Heart right ventricle (tissue), 16 donors: ENCODE measurements at regions not wholly inside any gene's neighbourhood (a gene's known extent, or its start where the extent isn't known, plus 50 kb on each side); places are given as distances from the start of the nearest gene placed in this dataset.

Source experiments
- ATAC-seq, 8 donors: fragments of 200-7000 bp; cut with Tn5 transposase; one replicate each; pipeline ENCODE4 v1.9.1; 2020; ENCODE audit warnings: mild to moderate bottlenecking in 8 of 8, moderate library complexity in 8 of 8, moderate number of reproducible peaks in 1 of 8
- DNase-seq, 2 donors: peaks; one replicate each; pipeline ENCODE4 v3.0.0-alpha.2; 2020
- H3K27ac ChIP-seq, 10 donors: fragments of 200-600 bp; sonication (generic) in 2 of 10; one replicate each; pipeline versions ENCODE4 v1.5.0 to v1.8.0; 2020 to 2022; ENCODE audit warnings: mild to moderate bottlenecking in 3 of 10
- H3K27me3 ChIP-seq, 7 donors: fragments of 200-600 bp; one replicate each; pipeline ENCODE4 v1.8.0; 2021 to 2022; ENCODE audit warnings: mild to moderate bottlenecking in 2 of 7
- H3K36me3 ChIP-seq, 9 donors: fragments of 200-600 bp; sonication (generic) in 1 of 9; one replicate each; pipeline versions ENCODE4 v1.5.0 to v1.8.0; 2020 to 2022; ENCODE audit warnings: mild to moderate bottlenecking in 2 of 9
- H3K4me1 ChIP-seq, 9 donors: fragments of 200-600 bp; sonication (generic) in 1 of 9; one replicate each; pipeline versions ENCODE4 v1.5.0 to v1.8.0; 2020 to 2022; ENCODE audit warnings: mild to moderate bottlenecking in 4 of 9
- H3K4me3 ChIP-seq, 10 donors: fragments of 200-600 bp; sonication (generic) in 2 of 10; one replicate each; pipeline versions ENCODE4 v1.5.0 to v1.8.0; 2020 to 2022; ENCODE audit warnings: mild to moderate bottlenecking in 7 of 10, moderate library complexity in 2 of 10
- H3K9me3 ChIP-seq, 11 donors: fragments of 200-600 bp in 10 of 11; sonication (generic) in 2 of 11; one replicate each; pipeline versions ENCODE4 v1.5.0 to v1.8.0; 2013 to 2022; ENCODE audit warnings: mild to moderate bottlenecking in 2 of 11, control low read depth in 1 of 11, moderate library complexity in 1 of 11
- CTCF ChIP-seq, 9 donors: fragments of 200-600 bp; sonication (generic) in 2 of 9; IDR thresholded peaks; one replicate each; pipeline versions ENCODE4 v1.5.0 to v1.8.0; 2021 to 2022; ENCODE audit warnings: antibody characterized with exemption in 9 of 9, mild to moderate bottlenecking in 5 of 9, moderate library complexity in 1 of 9
- WGBS, 2 donors: extraction: QIAGEN DNeasy Blood & Tissue Kit; methylation state at CpG; one replicate each; pipeline ENCODE4 v1.1.7; 2013; ENCODE audit warnings: inconsistent platforms in 1 of 2; 5-methylcytosine and 5-hydroxymethylcytosine counted together
- intact Hi-C, 10 donors: fragments of 100-400 bp; cut with DNase I; formaldehyde crosslinking; loops; one replicate each; pipeline versions ENCODE4 v1.11.1 to v1.14.2; 2022
- donor health status: Arrhythmogenic right ventricular cardiomyopathy.
- donor health status: ischemic (EF 13 %, LVEDD 7.1; RV severe dilation, severe dysfunction).
- donor health status: healthy with polysubstance abuse.
- donor health status: DM: no; HTN: yes; CAD: no.
- donor health status: DM: no; HTN: no; CAD: no.
- donor health status: ischemic (EF 25% LVEDD 6.9; RV normal size, moderate dysfunction).
- donor health status: ischemic (EF 25% LVEDD 5.7; RV mildly dilated, moderate dysfunction).
- donor health status: healthy.
- donor health status: DM: yes; HTN: yes; CAD: no.
- donor health status: Ischemic cardiomyopathy.
- donor health status: ischemic (EF 35%, LVEDD 5.7; RV mildly dilated, moderate dysfunction).
- donor health status: nonischemic (EF 11% LVEDD 7.7; RV severe dilation, severe dysfunction).
- donor health status: DM: yes; HTN: yes; CAD: no.
- donor health status: PGD.
- donor health status: ischemic (EF 29% LVEDD 5.4; RV normal size, mild dysfunction).
- donor health status: nonischemic (EF 23%, LVEDD 6.1; RV moderate dilation, normal function).

GRCh38 chr20:48310305-48310704 is 517.5 kb downstream of the PREX1 start:
- Histone ChIP-seq H3K27ac (no peak overlapping the region), H3K9me3 (no peaks in the 10 kb centered on the region), H3K27me3 (no peaks in the 10 kb centered on the region), H3K4me3 (no peak overlapping the region), H3K36me3 (no peaks in the 10 kb centered on the region), H3K4me1 (peaks cover 0 to 4% (median 0%) of the 10 kb centered on the region in 9 donors)
- 74 to 87% methylated on average over 11 of the region's 11 CpGs for WGBS, 2 donors
- ATAC-seq (peak in 2 of 8 donors; percentile 29 to 33), DNase-seq (no peak)
- intact Hi-C loops, result no loop called here
- TF ChIP-seq CTCF (IDR thresholded peaks at IDR 0.05), result no peak

- DNase-seq, result no peak
- Histone ChIP-seq H3K36me3 (no peaks in the 10 kb centered on the region), H3K27me3 (no peaks in the 10 kb centered on the region), H3K4me3 (no peak overlapping the region), H3K9me3 (no peaks in the 10 kb centered on the region), H3K4me1 (peaks cover 0 to 4% (median 0%) of the 10 kb centered on the region in 9 donors), H3K27ac (no peak overlapping the region)
- no peak for TF ChIP-seq CTCF (IDR thresholded peaks at IDR 0.05)
- WGBS, 2 donors, result 92 to 96% methylated on average over 5 of the region's 5 CpGs
- intact Hi-C loops, result no loop called here
- no peak for ATAC-seq
Observed at GRCh38 chr20:48309293-48309692, 518.5 kb downstream of the PREX1 start.

GRCh38 chr20:48308882-48309281 is 518.9 kb downstream of the PREX1 start:
- DNase-seq (no peak), ATAC-seq (no peak)
- Histone ChIP-seq H3K27ac (no peak overlapping the region), H3K9me3 (no peaks in the 10 kb centered on the region), H3K4me1 (peaks cover 0 to 4% (median 0%) of the 10 kb centered on the region in 9 donors), H3K4me3 (no peak overlapping the region), H3K27me3 (no peaks in the 10 kb centered on the region), H3K36me3 (no peaks in the 10 kb centered on the region)
- TF ChIP-seq CTCF (IDR thresholded peaks at IDR 0.05), result no peak
- WGBS, 2 donors, result 57 to 68% methylated on average over 6 of the region's 6 CpGs
- intact Hi-C loops, result no loop called here

- Histone ChIP-seq H3K4me3 (no peak overlapping the region), H3K36me3 (no peaks in the 10 kb centered on the region), H3K27me3 (no peaks in the 10 kb centered on the region), H3K9me3 (no peaks in the 10 kb centered on the region), H3K27ac (no peak overlapping the region), H3K4me1 (peaks cover 0 to 4% (median 0%) of the 10 kb centered on the region in 9 donors)
- intact Hi-C loops, result no loop called here
- no peak for ATAC-seq
- 87% methylated on average over 4 of the region's 4 CpGs for WGBS, 2 donors
- no peak for TF ChIP-seq CTCF (IDR thresholded peaks at IDR 0.05)
- no peak for DNase-seq
Observed at GRCh38 chr20:48308232-48308781, 519.5 kb downstream of the PREX1 start.
